ENCODE measurements at regions not wholly inside any gene's neighbourhood (a gene's known extent, or its start where the extent isn't known, plus 50 kb on each side); places are given as distances from the start of the nearest gene placed in this dataset.
"Not testable (repeated sequence)": the region's sequence is repeated elsewhere in the genome, so short reads cannot be mapped to it uniquely, and the experiment has no call there.

DNA sequence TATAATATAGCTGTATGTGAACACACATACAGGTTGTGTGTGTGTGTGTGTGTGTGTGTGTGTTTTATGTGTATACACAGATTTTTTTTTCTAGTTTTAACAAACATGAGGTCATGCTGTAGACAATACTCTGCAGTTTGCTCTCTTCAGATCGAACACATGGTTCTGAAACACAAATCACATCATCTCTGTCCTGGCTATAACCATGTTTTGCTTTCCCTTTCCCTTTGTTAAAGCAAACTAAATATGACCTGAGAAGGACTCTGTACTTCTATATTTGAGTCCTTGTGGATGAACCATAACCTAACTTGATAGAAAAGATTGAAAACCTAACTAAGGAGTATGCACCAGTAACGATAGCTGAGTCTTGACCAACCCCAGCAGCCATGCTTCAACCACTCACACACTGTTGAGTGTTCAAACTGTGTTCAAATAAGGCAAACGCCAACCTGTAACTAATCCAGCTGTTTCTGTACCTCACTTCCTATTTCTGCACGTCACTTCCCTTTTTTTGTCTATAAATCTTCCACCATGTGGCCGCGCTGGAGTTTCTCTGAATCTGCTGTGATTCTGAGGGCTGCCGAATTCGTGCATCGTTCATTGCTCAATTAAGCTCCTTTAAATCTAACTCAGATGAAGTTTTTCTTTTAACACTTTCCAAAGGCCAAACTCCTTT is 303.8 kb downstream of the HS3ST3B1 start:
- no peak for DNase-seq

GRCh38 chr17:14596224-14596623 is 295.3 kb downstream of the HS3ST3B1 start:
- DNase-seq: no peak

DNA sequence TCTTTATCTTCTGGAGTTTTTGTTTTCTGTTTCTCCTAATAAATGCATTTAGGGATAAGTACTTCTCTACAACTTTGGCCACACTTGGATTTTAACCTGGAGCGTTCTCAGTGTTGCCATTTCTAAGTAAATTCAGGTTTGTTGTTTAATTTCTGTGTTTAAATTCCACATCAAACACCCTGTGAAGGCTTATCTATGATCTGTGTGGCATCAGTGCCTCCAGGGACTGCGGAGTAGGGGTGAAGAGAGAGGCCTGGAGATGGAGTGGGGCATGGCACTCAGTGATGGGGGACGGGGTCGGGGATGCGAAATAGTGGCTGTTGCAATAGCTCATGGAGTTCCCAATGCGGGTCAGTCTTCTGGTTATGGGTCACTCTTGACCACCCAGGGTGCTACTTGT is 294.8 kb downstream of the HS3ST3B1 start:
- DNase-seq: no peak

- DNase-seq: no peak
Measured at GRCh38 chr17:14594690-14595089, 293.8 kb downstream of the HS3ST3B1 start.

DNA sequence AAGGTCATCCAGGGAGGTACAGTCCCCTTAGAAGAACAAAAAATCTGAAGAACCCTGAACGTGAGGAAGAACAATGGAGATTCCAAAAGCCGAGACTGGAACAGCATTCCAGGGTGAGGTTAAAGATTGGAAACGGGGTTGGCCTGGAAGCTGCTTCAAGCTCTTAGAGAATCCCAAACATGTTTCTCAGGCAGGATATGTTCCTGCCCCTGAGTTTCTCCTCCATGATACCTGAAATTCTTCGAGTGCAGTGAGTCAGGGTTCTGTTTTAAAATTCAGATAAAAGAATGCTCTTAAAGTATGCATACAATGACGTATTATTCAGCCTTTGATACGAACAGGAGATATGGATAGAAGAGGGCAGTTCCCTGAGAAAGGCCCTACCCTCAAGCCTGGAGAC is 293.1 kb downstream of the HS3ST3B1 start:
- DNase-seq: no peak

- DNase-seq: no peak
Measured at GRCh38 chr17:14590459-14591250, 289.8 kb downstream of the HS3ST3B1 start.

GRCh38 chr17:14585099-14585498 is 284.2 kb downstream of the HS3ST3B1 start:
- DNase-seq: no peak

GRCh38 chr17:14582996-14583395 is 282.1 kb downstream of the HS3ST3B1 start:
- no peak for DNase-seq

- DNase-seq: no peak
Measured at GRCh38 chr17:14581186-14581830, 280.4 kb downstream of the HS3ST3B1 start.

DNA sequence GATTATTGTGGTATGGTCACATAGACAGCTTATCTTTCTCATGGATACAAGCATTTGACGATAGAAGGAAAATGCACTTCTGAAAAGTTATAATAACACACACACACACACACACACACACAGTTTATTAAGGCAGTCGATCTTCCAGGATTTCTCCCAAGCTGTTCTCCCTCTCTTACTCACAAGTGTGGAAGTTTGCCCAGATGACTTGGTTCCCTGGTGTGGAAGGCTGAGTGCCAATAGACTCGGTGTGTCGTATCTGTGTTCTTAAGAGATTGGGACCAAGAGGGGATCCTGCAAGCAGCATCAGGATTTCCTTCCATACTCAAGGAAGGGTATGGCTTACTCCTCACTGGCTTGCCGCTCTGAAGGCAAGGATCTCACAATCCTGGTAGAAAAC is 279.6 kb downstream of the HS3ST3B1 start:
- no peak for DNase-seq

GRCh38 chr17:14579716-14580115 is 278.8 kb downstream of the HS3ST3B1 start:
- DNase-seq: no peak

DNA sequence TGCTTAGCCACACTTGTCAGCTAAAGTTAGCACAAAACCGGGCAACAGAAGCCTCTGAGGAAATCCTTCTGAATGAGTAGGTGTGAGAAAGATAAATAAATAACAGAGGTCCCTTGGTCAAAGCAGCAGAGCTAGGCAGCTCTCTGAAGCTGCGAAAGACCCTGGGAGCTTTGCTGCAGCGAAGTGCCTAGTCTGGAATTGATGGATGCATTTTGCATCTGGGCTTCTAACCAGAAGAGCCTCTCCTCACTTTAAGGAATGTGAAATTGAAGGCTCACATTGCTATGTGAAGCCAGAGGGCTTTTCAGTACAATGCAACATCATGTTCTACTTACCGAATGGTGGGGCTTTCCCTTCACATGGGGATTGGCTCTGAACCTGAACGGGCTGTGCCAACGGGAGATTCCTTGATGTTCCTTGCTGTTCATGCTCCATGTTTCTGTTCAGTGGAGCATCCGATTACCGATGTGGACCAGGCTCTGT is 274.6 kb downstream of the HS3ST3B1 start:
- DNase-seq: no peak

GRCh38 chr17:14560325-14560724 is 259.4 kb downstream of the HS3ST3B1 start:
- not testable (repeated sequence) for DNase-seq

DNA sequence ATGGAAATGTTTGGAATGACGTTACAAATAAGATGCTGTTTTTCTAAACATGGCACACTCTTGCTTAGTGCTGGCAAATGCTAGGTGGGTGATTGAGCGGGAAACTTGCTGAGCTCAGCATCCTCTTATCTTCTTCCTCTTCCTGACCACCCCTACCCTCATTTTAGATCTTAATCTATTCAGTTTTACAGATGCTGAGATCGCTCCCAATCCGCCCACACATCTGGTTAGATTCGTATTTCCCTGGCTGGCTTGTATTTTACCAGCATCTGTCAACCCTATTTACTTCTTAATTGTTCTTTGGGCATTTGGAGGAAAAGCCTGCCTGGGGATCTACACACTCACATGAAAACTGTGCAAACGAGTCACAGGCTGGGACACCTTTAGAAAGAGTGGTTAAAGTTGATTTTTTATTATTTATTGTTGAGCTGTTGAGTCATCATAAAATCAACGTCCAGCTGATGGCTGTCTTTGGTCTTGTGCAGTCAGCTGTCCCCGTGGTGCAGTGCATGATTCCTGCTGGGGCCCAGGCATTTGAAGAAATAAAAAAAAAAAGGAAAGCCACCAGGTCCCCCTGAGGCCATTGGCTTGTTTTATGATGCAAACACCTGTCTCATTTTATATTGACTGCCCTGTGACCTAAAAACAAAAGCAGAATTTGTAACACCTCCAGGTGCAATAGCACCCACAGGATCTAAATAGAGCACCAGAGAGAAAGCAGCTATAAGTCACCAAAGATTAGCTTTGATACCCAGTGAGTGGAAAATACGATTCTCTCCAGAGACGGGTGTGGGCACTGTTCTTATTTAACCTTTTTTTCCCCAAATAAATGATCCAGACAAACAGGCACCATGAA is 258.6 kb downstream of the HS3ST3B1 start:
- no peak for DNase-seq

GRCh38 chr17:14557480-14557879 is 256.6 kb downstream of the HS3ST3B1 start:
- DNase-seq: no peak

GRCh38 chr17:14553847-14554246 is 253.0 kb downstream of the HS3ST3B1 start:
- no peak for DNase-seq

GRCh38 chr17:14552306-14552705 is 251.4 kb downstream of the HS3ST3B1 start:
- no peak for DNase-seq

DNA sequence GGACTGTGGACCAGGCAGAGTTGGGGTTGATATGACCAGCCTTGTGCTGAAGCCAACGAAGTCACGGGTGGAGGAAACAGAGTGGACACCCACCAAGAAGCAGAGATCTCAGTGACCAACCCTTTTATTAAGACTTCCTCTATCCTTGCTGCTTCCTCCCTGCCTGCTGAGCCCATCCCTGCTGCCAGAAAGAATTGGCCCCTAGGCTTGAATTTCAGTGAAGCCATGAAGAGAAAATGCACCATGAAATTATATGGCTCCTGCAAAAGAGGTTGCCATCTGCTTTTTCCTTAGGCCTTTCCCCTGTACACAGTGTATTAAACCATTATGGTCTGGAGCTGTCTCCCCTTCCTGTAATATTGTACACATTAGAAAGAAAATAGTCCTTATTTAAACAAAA is 246.7 kb downstream of the HS3ST3B1 start:
- DNase-seq: no peak

GRCh38 chr17:14547016-14547415 is 246.1 kb downstream of the HS3ST3B1 start:
- DNase-seq: no peak

DNA sequence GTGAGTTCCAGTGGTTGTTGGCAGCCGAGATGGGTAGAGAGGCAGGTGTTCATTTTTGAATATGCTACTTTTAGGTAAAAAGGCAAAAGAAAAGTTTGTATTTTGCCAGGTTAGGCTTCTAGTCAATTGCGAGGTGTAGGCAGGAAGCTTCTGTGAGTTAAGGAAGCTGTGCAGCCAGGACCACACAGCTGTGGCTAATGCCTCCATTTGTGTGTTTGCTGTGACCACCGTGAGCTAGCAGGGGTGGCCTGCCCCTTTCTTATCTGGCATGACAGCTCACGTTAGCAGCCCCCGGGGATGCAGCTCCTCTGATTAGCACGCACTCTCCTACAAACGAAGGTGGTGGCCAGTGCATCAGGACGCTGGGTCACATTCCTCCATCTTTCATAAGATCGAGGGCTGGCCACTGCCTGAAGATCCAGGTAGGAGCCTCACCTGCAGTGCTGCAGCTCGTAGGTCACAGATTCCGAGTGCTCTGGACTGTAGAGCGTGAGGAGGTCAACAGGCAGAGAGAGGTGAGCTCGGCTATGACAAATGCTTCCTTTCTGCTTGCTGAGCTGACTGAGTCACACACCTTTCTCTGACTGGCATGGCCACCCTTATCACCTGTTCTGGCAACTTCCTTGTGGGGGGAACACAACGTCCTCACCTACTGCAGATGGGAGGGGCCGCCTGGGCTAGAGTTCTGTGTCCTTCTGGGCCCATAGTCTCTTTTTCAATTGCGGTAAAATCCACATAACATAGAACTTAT is 244.4 kb downstream of the HS3ST3B1 start:
- no peak for DNase-seq

DNA sequence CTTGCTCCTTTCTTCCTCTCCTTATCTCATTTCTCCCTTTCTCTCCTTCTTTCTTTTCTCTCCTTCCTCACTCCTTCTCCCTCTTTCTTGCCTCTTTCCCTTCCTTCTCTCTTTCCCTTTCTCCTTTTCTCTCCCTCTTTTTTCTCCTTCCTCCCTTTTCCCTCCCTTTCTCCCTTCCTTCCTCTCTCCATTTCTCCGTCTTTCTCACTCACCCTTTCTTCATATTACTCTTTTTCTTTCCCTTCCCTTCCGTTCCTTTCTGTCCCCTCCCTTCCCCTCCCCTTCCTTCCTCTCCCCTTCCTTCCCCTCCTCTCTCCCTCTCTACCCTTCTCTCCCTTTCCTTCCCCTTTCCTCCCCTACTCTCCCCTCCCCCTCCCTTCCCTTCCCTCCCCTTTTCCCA is 240.8 kb downstream of the HS3ST3B1 start:
- DNase-seq: no peak

GRCh38 chr17:14539801-14540200 is 238.9 kb downstream of the HS3ST3B1 start:
- DNase-seq: no peak
